Ishikawa (cell line): ENCODE measurements at regions not wholly inside any gene's neighbourhood (a gene's known extent, or its start where the extent isn't known, plus 50 kb on each side); places are given as distances from the start of the nearest gene placed in this dataset.

Source experiments
- CREB1 ChIP-seq: IDR thresholded peaks from 2 replicates; pipeline ENCODE4 v1.6.1; 2012; ENCODE audit warnings: low read depth
- FOXM1 ChIP-seq: IDR thresholded peaks from 2 replicates; pipeline ENCODE4 v1.6.1; 2012; ENCODE audit warnings: low read depth, borderline replicate concordance

- no peak for TF ChIP-seq FOXM1
- TF ChIP-seq CREB1, result no peak
Observed at GRCh38 chr14:71650187-71650755, 282.0 kb upstream of the RGS6 start.
